PC-9 (cell line): ENCODE measurements at regions not wholly inside any gene's neighbourhood (a gene's known extent, or its start where the extent isn't known, plus 50 kb on each side); places are given as distances from the start of the nearest gene placed in this dataset.

ENCODE experiments used
- CTCF ChIP-seq: fragments of 200-600 bp; sonication (generic); conservative IDR thresholded peaks from 2 replicates; pipeline ENCODE4 v1.6.1; 2017; ENCODE audit warnings: mixed run types, antibody characterized with exemption, mild to moderate bottlenecking, moderate library complexity
- EZH2 ChIP-seq: fragments of 200-600 bp; sonication (generic); IDR thresholded peaks from 2 replicates; pipeline ENCODE4 v1.8.0; 2017; ENCODE audit warnings: antibody characterized with exemption, low read depth

GRCh38 chr3:181455276-181455675 is 256.4 kb upstream of the SOX2 start:
- TF ChIP-seq EZH2 (no peak), CTCF (no peak)
